SK-N-SH treated with all-trans-retinoic acid at 6 μM for 48 hours (cell line): ENCODE measurements at regions not wholly inside any gene's neighbourhood (a gene's known extent, or its start where the extent isn't known, plus 50 kb on each side); places are given as distances from the start of the nearest gene placed in this dataset.

ENCODE experiments used
- ATAC-seq: fragments of 200-7000 bp; cut with Tn5 transposase; 3 replicates; pipeline ENCODE4 v1.9.1; 2020; ENCODE audit warnings: mild to moderate bottlenecking, moderate library complexity
- ARNTL ChIP-seq: fragments of 450-650 bp; formaldehyde crosslinking; IDR thresholded peaks from 2 replicates; pipeline ENCODE4 v1.5.0; 2020; ENCODE audit warnings: low read depth, mild to moderate bottlenecking, moderate library complexity, borderline replicate concordance
- ESRRG ChIP-seq: fragments of 250-450 bp; sonication (Bioruptor Pico); IDR thresholded peaks from 2 replicates; pipeline ENCODE4 v1.6.1; 2021; ENCODE audit warnings: mild to moderate bottlenecking
- GLIS3 ChIP-seq: fragments of 250-450 bp; sonication (Bioruptor Pico); IDR thresholded peaks from 2 replicates; pipeline ENCODE4 v1.5.0; 2020; ENCODE audit warnings: mild to moderate bottlenecking, moderate library complexity
- ISL1 ChIP-seq: fragments of 250-450 bp; sonication (Bioruptor Pico); IDR thresholded peaks from 2 replicates; pipeline ENCODE4 v2.1.2; 2022; ENCODE audit warnings: mild to moderate bottlenecking, moderate library complexity
- OSR1 ChIP-seq: fragments of 250-450 bp; sonication (Bioruptor Pico); IDR thresholded peaks from 2 replicates; pipeline ENCODE4 v1.8.0; 2022; ENCODE audit warnings: moderate library complexity, mild to moderate bottlenecking, inconsistent platforms
- PPARA ChIP-seq: fragments of 250-450 bp; sonication (Bioruptor Pico); IDR thresholded peaks from 2 replicates; pipeline ENCODE4 v1.5.0; 2020; ENCODE audit warnings: mild to moderate bottlenecking, borderline replicate concordance
- RARB ChIP-seq: fragments of 250-450 bp; sonication (Bioruptor Pico); IDR thresholded peaks from 2 replicates; pipeline ENCODE4 v1.8.0; 2021; ENCODE audit warnings: mild to moderate bottlenecking, moderate library complexity
- SNAI2 ChIP-seq: fragments of 250-450 bp; sonication (Bioruptor Pico); IDR thresholded peaks from 2 replicates; pipeline ENCODE4 v1.5.0; 2020; ENCODE audit warnings: mild to moderate bottlenecking, moderate library complexity
- TCF4 ChIP-seq: fragments of 250-450 bp; sonication (Bioruptor Pico); IDR thresholded peaks from 2 replicates; pipeline ENCODE4 v1.8.0; 2021; ENCODE audit warnings: mild to moderate bottlenecking, moderate library complexity, borderline replicate concordance
- TOX ChIP-seq: fragments of 250-450 bp; sonication (Bioruptor Pico); IDR thresholded peaks from 2 replicates; pipeline ENCODE4 v1.8.0; 2021; ENCODE audit warnings: mild to moderate bottlenecking, moderate library complexity, borderline replicate concordance
- ZC3H10 ChIP-seq: fragments of 250-450 bp; sonication (Bioruptor Pico); IDR thresholded peaks from 2 replicates; pipeline ENCODE4 v1.5.1; 2021; ENCODE audit warnings: mild to moderate bottlenecking, moderate library complexity
- ZFP3 ChIP-seq: fragments of 250-450 bp; sonication (Bioruptor Pico); IDR thresholded peaks from 2 replicates; pipeline ENCODE4 v1.5.0; 2020; ENCODE audit warnings: mild to moderate bottlenecking, moderate library complexity
- ZFP30 ChIP-seq: fragments of 450-650 bp; formaldehyde crosslinking; IDR thresholded peaks from 2 replicates; pipeline ENCODE4 v1.5.0; 2022; ENCODE audit warnings: mild to moderate bottlenecking, moderate library complexity
- ZNF565 ChIP-seq: fragments of 450-650 bp; formaldehyde crosslinking; conservative IDR thresholded peaks from 2 replicates; pipeline ENCODE4 v1.5.0; 2020; ENCODE audit warnings: low read depth, mild to moderate bottlenecking, moderate library complexity
- ZNF70 ChIP-seq: fragments of 450-650 bp; formaldehyde crosslinking; IDR thresholded peaks from 2 replicates; pipeline ENCODE4 v1.5.0; 2020; ENCODE audit warnings: mild to moderate bottlenecking, moderate library complexity
- ZNF8 ChIP-seq: fragments of 450-650 bp; formaldehyde crosslinking; IDR thresholded peaks from 2 replicates; pipeline ENCODE4 v1.5.0; 2020; ENCODE audit warnings: mild to moderate bottlenecking, moderate library complexity
- TF ChIP-seq, protein P1 (sequence below): fragments of 250-450 bp; sonication (Bioruptor Pico); IDR thresholded peaks from 2 replicates; pipeline ENCODE4 v1.8.0; 2020; ENCODE audit warnings: mild to moderate bottlenecking, moderate library complexity, borderline replicate concordance
- TF ChIP-seq, protein P2 (sequence below): fragments of 250-450 bp; sonication (Bioruptor Pico); IDR thresholded peaks from 2 replicates; pipeline ENCODE4 v1.5.0; 2020; ENCODE audit warnings: mild to moderate bottlenecking, moderate library complexity
- TF ChIP-seq, protein P3 (sequence below): fragments of 250-450 bp; sonication (Bioruptor Pico); IDR thresholded peaks from 2 replicates; pipeline ENCODE4 v1.5.1; 2020; ENCODE audit warnings: low read depth, mild to moderate bottlenecking, moderate library complexity
- TF ChIP-seq, protein P4 (sequence below): fragments of 250-450 bp; sonication (Bioruptor Pico); IDR thresholded peaks from 2 replicates; pipeline ENCODE4 v1.8.0; 2021; ENCODE audit warnings: low read depth, mild to moderate bottlenecking, moderate library complexity, borderline replicate concordance

DNA sequence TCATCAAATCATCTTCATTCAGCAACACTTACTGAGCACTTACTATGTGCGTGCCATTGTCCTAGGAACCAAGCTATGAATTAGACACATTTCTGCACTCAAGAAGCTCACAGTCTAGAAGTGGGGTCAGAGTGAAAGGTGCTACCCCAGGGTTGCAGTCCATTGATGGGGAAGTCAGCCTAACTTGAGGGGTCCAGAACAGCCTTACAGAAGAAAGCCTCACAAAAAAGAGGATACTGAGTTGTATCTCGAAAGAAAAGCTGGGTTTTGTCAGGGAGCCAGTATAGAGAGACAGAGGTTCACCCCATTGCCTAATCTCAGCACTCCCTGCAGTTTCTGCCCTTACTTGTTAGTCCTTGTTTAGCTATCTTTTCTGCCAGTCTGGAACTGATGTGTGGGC is 153.1 kb upstream of the JUN start:
- no peak for TF ChIP-seq ZNF8 (CRISPR knock-in tag)
- no peak for TF ChIP-seq ZFP3 (CRISPR knock-in tag)
- TF ChIP-seq, protein P1, sequence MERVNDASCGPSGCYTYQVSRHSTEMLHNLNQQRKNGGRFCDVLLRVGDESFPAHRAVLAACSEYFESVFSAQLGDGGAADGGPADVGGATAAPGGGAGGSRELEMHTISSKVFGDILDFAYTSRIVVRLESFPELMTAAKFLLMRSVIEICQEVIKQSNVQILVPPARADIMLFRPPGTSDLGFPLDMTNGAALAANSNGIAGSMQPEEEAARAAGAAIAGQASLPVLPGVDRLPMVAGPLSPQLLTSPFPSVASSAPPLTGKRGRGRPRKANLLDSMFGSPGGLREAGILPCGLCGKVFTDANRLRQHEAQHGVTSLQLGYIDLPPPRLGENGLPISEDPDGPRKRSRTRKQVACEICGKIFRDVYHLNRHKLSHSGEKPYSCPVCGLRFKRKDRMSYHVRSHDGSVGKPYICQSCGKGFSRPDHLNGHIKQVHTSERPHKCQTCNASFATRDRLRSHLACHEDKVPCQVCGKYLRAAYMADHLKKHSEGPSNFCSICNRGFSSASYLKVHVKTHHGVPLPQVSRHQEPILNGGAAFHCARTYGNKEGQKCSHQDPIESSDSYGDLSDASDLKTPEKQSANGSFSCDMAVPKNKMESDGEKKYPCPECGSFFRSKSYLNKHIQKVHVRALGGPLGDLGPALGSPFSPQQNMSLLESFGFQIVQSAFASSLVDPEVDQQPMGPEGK (CRISPR knock-in tag) = no peak
- no peak for TF ChIP-seq ESRRG
- TF ChIP-seq, protein P2, sequence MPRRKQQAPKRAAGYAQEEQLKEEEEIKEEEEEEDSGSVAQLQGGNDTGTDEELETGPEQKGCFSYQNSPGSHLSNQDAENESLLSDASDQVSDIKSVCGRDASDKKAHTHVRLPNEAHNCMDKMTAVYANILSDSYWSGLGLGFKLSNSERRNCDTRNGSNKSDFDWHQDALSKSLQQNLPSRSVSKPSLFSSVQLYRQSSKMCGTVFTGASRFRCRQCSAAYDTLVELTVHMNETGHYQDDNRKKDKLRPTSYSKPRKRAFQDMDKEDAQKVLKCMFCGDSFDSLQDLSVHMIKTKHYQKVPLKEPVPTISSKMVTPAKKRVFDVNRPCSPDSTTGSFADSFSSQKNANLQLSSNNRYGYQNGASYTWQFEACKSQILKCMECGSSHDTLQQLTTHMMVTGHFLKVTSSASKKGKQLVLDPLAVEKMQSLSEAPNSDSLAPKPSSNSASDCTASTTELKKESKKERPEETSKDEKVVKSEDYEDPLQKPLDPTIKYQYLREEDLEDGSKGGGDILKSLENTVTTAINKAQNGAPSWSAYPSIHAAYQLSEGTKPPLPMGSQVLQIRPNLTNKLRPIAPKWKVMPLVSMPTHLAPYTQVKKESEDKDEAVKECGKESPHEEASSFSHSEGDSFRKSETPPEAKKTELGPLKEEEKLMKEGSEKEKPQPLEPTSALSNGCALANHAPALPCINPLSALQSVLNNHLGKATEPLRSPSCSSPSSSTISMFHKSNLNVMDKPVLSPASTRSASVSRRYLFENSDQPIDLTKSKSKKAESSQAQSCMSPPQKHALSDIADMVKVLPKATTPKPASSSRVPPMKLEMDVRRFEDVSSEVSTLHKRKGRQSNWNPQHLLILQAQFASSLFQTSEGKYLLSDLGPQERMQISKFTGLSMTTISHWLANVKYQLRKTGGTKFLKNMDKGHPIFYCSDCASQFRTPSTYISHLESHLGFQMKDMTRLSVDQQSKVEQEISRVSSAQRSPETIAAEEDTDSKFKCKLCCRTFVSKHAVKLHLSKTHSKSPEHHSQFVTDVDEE = no peak
- no peak for TF ChIP-seq ZNF70
- TF ChIP-seq TOX = no peak
- no peak for TF ChIP-seq ZFP30 (CRISPR knock-in tag)
- no peak for TF ChIP-seq ZC3H10 (CRISPR knock-in tag)
- TF ChIP-seq GLIS3 (CRISPR knock-in tag) = no peak
- no peak for TF ChIP-seq SNAI2 (CRISPR knock-in tag)
- no peak for TF ChIP-seq PPARA
- no peak for TF ChIP-seq ISL1
- TF ChIP-seq OSR1 (CRISPR knock-in tag) = no peak
- TF ChIP-seq RARB = no peak
- TF ChIP-seq, protein P3, sequence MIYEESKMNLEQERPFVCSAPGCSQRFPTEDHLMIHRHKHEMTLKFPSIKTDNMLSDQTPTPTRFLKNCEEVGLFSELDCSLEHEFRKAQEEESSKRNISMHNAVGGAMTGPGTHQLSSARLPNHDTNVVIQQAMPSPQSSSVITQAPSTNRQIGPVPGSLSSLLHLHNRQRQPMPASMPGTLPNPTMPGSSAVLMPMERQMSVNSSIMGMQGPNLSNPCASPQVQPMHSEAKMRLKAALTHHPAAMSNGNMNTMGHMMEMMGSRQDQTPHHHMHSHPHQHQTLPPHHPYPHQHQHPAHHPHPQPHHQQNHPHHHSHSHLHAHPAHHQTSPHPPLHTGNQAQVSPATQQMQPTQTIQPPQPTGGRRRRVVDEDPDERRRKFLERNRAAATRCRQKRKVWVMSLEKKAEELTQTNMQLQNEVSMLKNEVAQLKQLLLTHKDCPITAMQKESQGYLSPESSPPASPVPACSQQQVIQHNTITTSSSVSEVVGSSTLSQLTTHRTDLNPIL (CRISPR knock-in tag) = no peak
- TF ChIP-seq ZNF565 = no peak
- TF ChIP-seq, protein P4, sequence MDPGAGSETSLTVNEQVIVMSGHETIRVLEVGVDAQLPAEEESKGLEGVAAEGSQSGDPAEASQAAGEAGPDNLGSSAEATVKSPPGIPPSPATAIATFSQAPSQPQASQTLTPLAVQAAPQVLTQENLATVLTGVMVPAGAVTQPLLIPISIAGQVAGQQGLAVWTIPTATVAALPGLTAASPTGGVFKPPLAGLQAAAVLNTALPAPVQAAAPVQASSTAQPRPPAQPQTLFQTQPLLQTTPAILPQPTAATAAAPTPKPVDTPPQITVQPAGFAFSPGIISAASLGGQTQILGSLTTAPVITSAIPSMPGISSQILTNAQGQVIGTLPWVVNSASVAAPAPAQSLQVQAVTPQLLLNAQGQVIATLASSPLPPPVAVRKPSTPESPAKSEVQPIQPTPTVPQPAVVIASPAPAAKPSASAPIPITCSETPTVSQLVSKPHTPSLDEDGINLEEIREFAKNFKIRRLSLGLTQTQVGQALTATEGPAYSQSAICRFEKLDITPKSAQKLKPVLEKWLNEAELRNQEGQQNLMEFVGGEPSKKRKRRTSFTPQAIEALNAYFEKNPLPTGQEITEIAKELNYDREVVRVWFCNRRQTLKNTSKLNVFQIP (CRISPR knock-in tag) = no peak
- no peak for ATAC-seq

DNA sequence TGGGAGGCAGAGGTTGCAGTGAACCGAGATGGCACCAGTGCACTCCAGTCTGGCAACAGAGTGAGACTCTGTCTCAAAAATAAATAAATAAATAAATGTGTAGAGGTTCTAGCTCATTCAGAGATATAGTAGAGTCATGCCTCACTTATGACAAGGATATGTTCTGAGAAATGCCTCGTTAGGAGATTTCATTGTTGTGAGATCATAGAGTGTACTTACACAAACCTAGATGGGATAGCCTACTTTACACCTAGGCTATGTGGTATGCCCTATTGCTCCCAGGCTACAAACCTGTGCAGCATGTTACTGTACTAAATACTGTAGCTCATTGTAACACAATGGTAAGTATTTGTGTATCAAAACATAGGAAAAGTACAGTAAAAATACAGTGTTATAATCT is 155.3 kb upstream of the JUN start:
- no peak for TF ChIP-seq ZFP30 (CRISPR knock-in tag)
- TF ChIP-seq SNAI2 (CRISPR knock-in tag) = no peak
- TF ChIP-seq, protein P2 = no peak
- no peak for TF ChIP-seq GLIS3 (CRISPR knock-in tag)
- TF ChIP-seq, protein P1 (CRISPR knock-in tag) = no peak
- no peak for TF ChIP-seq TCF4
- TF ChIP-seq OSR1 (CRISPR knock-in tag) = no peak
- TF ChIP-seq ZFP3 (CRISPR knock-in tag) = no peak
- no peak for TF ChIP-seq ARNTL
- TF ChIP-seq ZNF8 (CRISPR knock-in tag) = no peak
- ATAC-seq = no peak
